Liver (tissue), 8 donors: ENCODE measurements at regions not wholly inside any gene's neighbourhood (a gene's known extent, or its start where the extent isn't known, plus 50 kb on each side); places are given as distances from the start of the nearest gene placed in this dataset.

Source experiments
- DNase-seq: peaks from one replicate; pipeline ENCODE4 v3.0.0-alpha.2; 2017; ENCODE audit warnings: low spot score
- H3K27ac ChIP-seq, 2 donors: one replicate each; pipeline ENCODE4 v1.7.0; 2013; ENCODE audit warnings: inconsistent platforms in 2 of 2, low read length in 2 of 2, control low read depth in 1 of 2, low read depth in 1 of 2, mild to moderate bottlenecking in 1 of 2
- H3K27me3 ChIP-seq, 4 donors: one replicate each; pipeline versions ENCODE4 v1.6.1 to v1.7.0; 2013; ENCODE audit warnings: low read length in 3 of 4, inconsistent platforms in 1 of 4, mild to moderate bottlenecking in 1 of 4, moderate library complexity in 1 of 4; ENCODE audit not compliant: control insufficient read depth in 4 of 4, insufficient read depth in 4 of 4
- H3K36me3 ChIP-seq, 4 donors: one replicate each; pipeline versions ENCODE4 v1.6.1 to v1.7.0; 2013; ENCODE audit warnings: low read length in 3 of 4, mild to moderate bottlenecking in 3 of 4, low read depth in 1 of 4, moderate library complexity in 1 of 4; ENCODE audit not compliant: control insufficient read depth in 4 of 4, insufficient read depth in 3 of 4
- H3K4me1 ChIP-seq, 4 donors: one replicate each; pipeline versions ENCODE4 v1.6.1 to v1.7.0; 2013; ENCODE audit warnings: low read length in 3 of 4, mild to moderate bottlenecking in 3 of 4, moderate library complexity in 1 of 4; ENCODE audit not compliant: control insufficient read depth in 4 of 4, insufficient read depth in 4 of 4
- H3K4me3 ChIP-seq, 3 donors: one replicate each; pipeline versions ENCODE4 v1.6.1 to v1.7.0; 2013; ENCODE audit warnings: low read length in 3 of 3, control low read depth in 1 of 3, low read depth in 1 of 3, mild to moderate bottlenecking in 1 of 3
- H3K9ac ChIP-seq, 2 donors: one replicate each; pipeline ENCODE4 v1.7.0; 2013; ENCODE audit warnings: low read length in 2 of 2, mild to moderate bottlenecking in 2 of 2, moderate library complexity in 2 of 2, control low read depth in 1 of 2, low read depth in 1 of 2
- H3K9me3 ChIP-seq, 4 donors: one replicate each; pipeline versions ENCODE4 v1.6.1 to v1.7.0; 2013; ENCODE audit warnings: low read length in 3 of 4; ENCODE audit not compliant: control insufficient read depth in 4 of 4
- ATF3 ChIP-seq: IDR thresholded peaks from 2 replicates; pipeline ENCODE4 v1.6.1; 2016; ENCODE audit warnings: antibody characterized with exemption
- CTCF ChIP-seq: fragments of 150-350 bp; IDR thresholded peaks from 2 replicates; pipeline ENCODE4 v1.5.1; 2017; ENCODE audit warnings: improper control_type of control experiment, low read depth, low read length; ENCODE audit not compliant: missing input control
- EGR1 ChIP-seq, 2 donors: IDR thresholded peaks; 2 replicates each; pipeline ENCODE4 v1.6.1; 2016 to 2018; ENCODE audit warnings: antibody characterized with exemption in 2 of 2, low read depth in 2 of 2
- FOXA1 ChIP-seq: IDR thresholded peaks from 2 replicates; pipeline ENCODE4 v1.6.1; 2016; ENCODE audit warnings: antibody characterized with exemption
- FOXA2 ChIP-seq: IDR thresholded peaks from 2 replicates; pipeline ENCODE4 v1.6.1; 2016; ENCODE audit warnings: antibody characterized with exemption
- GABPA ChIP-seq, 2 donors: IDR thresholded peaks in 1 of 2; conservative IDR thresholded peaks in 1 of 2; 2 replicates each; pipeline ENCODE4 v1.6.1; 2016; ENCODE audit warnings: antibody characterized with exemption in 2 of 2, mild to moderate bottlenecking in 1 of 2, moderate library complexity in 1 of 2
- HNF4A ChIP-seq, 2 donors: conservative IDR thresholded peaks; 2 replicates each; pipeline ENCODE4 v1.6.1; 2016; ENCODE audit warnings: antibody characterized with exemption in 2 of 2, mild to moderate bottlenecking in 2 of 2
- HNF4G ChIP-seq: IDR thresholded peaks from 2 replicates; pipeline ENCODE4 v1.6.1; 2016; ENCODE audit warnings: antibody characterized with exemption
- JUND ChIP-seq, 2 donors: IDR thresholded peaks; 2 replicates each; pipeline ENCODE4 v1.6.1; 2016; ENCODE audit warnings: antibody characterized with exemption in 2 of 2
- MAX ChIP-seq: IDR thresholded peaks from 2 replicates; pipeline ENCODE4 v1.6.1; 2016; ENCODE audit warnings: antibody characterized with exemption
- NR2F2 ChIP-seq: IDR thresholded peaks from 2 replicates; pipeline ENCODE4 v1.6.1; 2016; ENCODE audit warnings: antibody characterized with exemption
- RAD21 ChIP-seq, 2 donors: IDR thresholded peaks; 2 replicates each; pipeline ENCODE4 v1.6.1; 2016; ENCODE audit warnings: antibody characterized with exemption in 2 of 2, mild to moderate bottlenecking in 2 of 2
- REST ChIP-seq: IDR thresholded peaks from 2 replicates; pipeline ENCODE4 v1.6.1; 2016; ENCODE audit warnings: antibody characterized with exemption, mild to moderate bottlenecking
- RXRA ChIP-seq, 2 donors: IDR thresholded peaks; 2 replicates each; pipeline ENCODE4 v1.6.1; 2017 to 2018; ENCODE audit warnings: antibody characterized with exemption in 2 of 2, mild to moderate bottlenecking in 1 of 2
- SP1 ChIP-seq: IDR thresholded peaks from 2 replicates; pipeline ENCODE4 v1.6.1; 2018; ENCODE audit warnings: antibody characterized with exemption, mild to moderate bottlenecking
- TAF1 ChIP-seq: conservative IDR thresholded peaks from 2 replicates; pipeline ENCODE4 v1.6.1; 2016; ENCODE audit warnings: antibody characterized with exemption, mild to moderate bottlenecking
- YY1 ChIP-seq: IDR thresholded peaks from 2 replicates; pipeline ENCODE4 v1.6.1; 2016; ENCODE audit warnings: antibody characterized with exemption, mild to moderate bottlenecking
- ZBTB33 ChIP-seq: IDR thresholded peaks from 2 replicates; pipeline ENCODE4 v1.6.1; 2016; ENCODE audit warnings: antibody characterized with exemption
- WGBS: extraction: QIAGEN DNeasy Blood & Tissue Kit; methylation state at CpG from one replicate; pipeline ENCODE4 v1.1.7; 2013; 5-methylcytosine and 5-hydroxymethylcytosine counted together
- donor health status: healthy.
- donor health status: healthy.
- donor health status: healthy.
- donor health status: healthy.
- donor health status: healthy.

- no peak overlapping the region for H3K9ac ChIP-seq
- no peak for DNase-seq
- peak overlapping the region; percentile 47 to 57 for H3K27ac ChIP-seq
- H3K36me3 ChIP-seq: no peaks in the 10 kb centered on the region
- 66% methylated on average over 5 of the region's 5 CpGs for WGBS
- H3K4me3 ChIP-seq: no peak overlapping the region
- no peaks in the 10 kb centered on the region for H3K9me3 ChIP-seq
- peaks cover 0 to 20% (median 12%) of the 10 kb centered on the region in 4 donors for H3K4me1 ChIP-seq
- no peaks in the 10 kb centered on the region for H3K27me3 ChIP-seq
- TF ChIP-seq JUND (IDR thresholded peaks at IDR 0.05): peak in 1 of 2 donors; percentile 34
- no peak for TF ChIP-seq TAF1
- TF ChIP-seq HNF4A (conservative IDR thresholded peaks at IDR 0.05): peak in 1 of 2 donors; percentile 61
- peak in 1 of 2 donors; percentile 44 for TF ChIP-seq RXRA (IDR thresholded peaks at IDR 0.05)
- peak in 1 of 2 donors; percentile 17 for TF ChIP-seq RAD21 (IDR thresholded peaks at IDR 0.05)
- no peak for TF ChIP-seq MAX
- no peak for TF ChIP-seq GABPA (IDR thresholded peaks at IDR 0.05 in 1 of 2, conservative IDR thresholded peaks at IDR 0.05 in 1 of 2)
Observed at GRCh38 chr12:103114296-103115055, 157.0 kb downstream of the ASCL1 start.

GRCh38 chr12:103128862-103129501 lies 171.5 kb downstream of the ASCL1 start:
- Histone ChIP-seq H3K36me3 (no peaks in the 10 kb centered on the region), H3K9ac (no peak overlapping the region), H3K9me3 (no peaks in the 10 kb centered on the region), H3K4me3 (no peak overlapping the region), H3K27me3 (no peaks in the 10 kb centered on the region), H3K27ac (peak overlapping the region; percentile 75 to 80), H3K4me1 (peaks cover 5 to 30% (median 9%) of the 10 kb centered on the region in 4 donors)
- WGBS: 36% methylated on average over 3 of the region's 3 CpGs
- TF ChIP-seq CTCF (no peak), RAD21 (IDR thresholded peaks at IDR 0.05) (peak; percentile 75 to 76), EGR1 (IDR thresholded peaks at IDR 0.05; ENCODE audit: low read depth in 2 of 2) (peak in 1 of 2 donors; percentile 63), GABPA (IDR thresholded peaks at IDR 0.05 in 1 of 2, conservative IDR thresholded peaks at IDR 0.05 in 1 of 2) (peak in 1 of 2 donors; percentile 45), FOXA1 (peak; percentile 97), YY1 (peak; percentile 85), RXRA (IDR thresholded peaks at IDR 0.05) (peak; percentile 84 to 97), HNF4G (peak; percentile 41), TAF1 (peak; percentile 55), MAX (peak; percentile 95), HNF4A (conservative IDR thresholded peaks at IDR 0.05) (peak; percentile 84 to 99), NR2F2 (peak; percentile 55), REST (peak; percentile 80), FOXA2 (peak; percentile 88), JUND (IDR thresholded peaks at IDR 0.05) (peak; percentile 91 to 97), ZBTB33 (peak; percentile 96), ATF3 (peak; percentile 80), SP1 (peak; percentile 90)
- DNase-seq: no peak
